KMS-11 (cell line): ENCODE measurements at regions not wholly inside any gene's neighbourhood (a gene's known extent, or its start where the extent isn't known, plus 50 kb on each side); places are given as distances from the start of the nearest gene placed in this dataset.

Experiments used
- H2AFZ ChIP-seq: fragments of 200-600 bp; sonication (generic); 2 replicates; pipeline ENCODE4 v1.6.1; 2016; ENCODE audit warnings: antibody characterized with exemption, mixed run types, low read depth
- H3K27ac ChIP-seq: fragments of 200-600 bp; sonication (generic); 2 replicates; pipeline ENCODE4 v1.6.1; 2016; ENCODE audit warnings: mild to moderate bottlenecking, mixed run types
- H3K27me3 ChIP-seq: fragments of 200-600 bp; sonication (generic); 2 replicates; pipeline ENCODE4 v1.6.1; 2017; ENCODE audit warnings: mild to moderate bottlenecking, low read depth, mixed run types, moderate library complexity; ENCODE audit not compliant: insufficient read depth
- H3K36me3 ChIP-seq: fragments of 200-600 bp; sonication (generic); 2 replicates; pipeline ENCODE4 v1.6.1; 2017; ENCODE audit warnings: mild to moderate bottlenecking, mixed run types; ENCODE audit not compliant: insufficient read depth
- H3K4me1 ChIP-seq: fragments of 200-600 bp; sonication (generic); 2 replicates; pipeline ENCODE4 v1.6.1; 2016; ENCODE audit warnings: mild to moderate bottlenecking, low read depth, mixed run types; ENCODE audit not compliant: poor library complexity, severe bottlenecking
- H3K4me2 ChIP-seq: fragments of 200-600 bp; sonication (generic); 2 replicates; pipeline ENCODE4 v1.7.0; 2016; ENCODE audit warnings: mild to moderate bottlenecking, mixed run types
- H3K4me3 ChIP-seq: fragments of 200-600 bp; sonication (generic); IDR thresholded peaks from 2 replicates; pipeline ENCODE4 v1.6.1; 2017; ENCODE audit warnings: low read depth, low read length, mixed read lengths; ENCODE audit not compliant: insufficient read depth
- H3K79me2 ChIP-seq: fragments of 200-600 bp; sonication (generic); 2 replicates; pipeline ENCODE4 v1.6.1; 2016; ENCODE audit warnings: low read depth, mixed run types; ENCODE audit not compliant: insufficient read depth
- H3K9ac ChIP-seq: fragments of 200-600 bp; sonication (generic); 2 replicates; pipeline ENCODE4 v1.6.1; 2016; ENCODE audit warnings: mild to moderate bottlenecking, mixed run types
- H4K20me1 ChIP-seq: fragments of 200-600 bp; sonication (generic); 2 replicates; pipeline ENCODE4 v1.6.1; 2016; ENCODE audit warnings: mild to moderate bottlenecking, mixed run types; ENCODE audit not compliant: insufficient read depth
- CTCF ChIP-seq: fragments of 200-600 bp; sonication (generic); conservative IDR thresholded peaks from 2 replicates; pipeline ENCODE4 v1.6.1; 2017; ENCODE audit warnings: low read depth, mild to moderate bottlenecking, antibody characterized with exemption, low read length, moderate library complexity, mixed read lengths

GRCh38 chr5:163826201-163826600, 320.8 kb downstream of the MAT2B start:
- H3K4me1 ChIP-seq = no peaks in the 10 kb centered on the region
- H3K4me3 ChIP-seq = no peak overlapping the region
- H3K27me3 ChIP-seq = no peaks in the 10 kb centered on the region
- H4K20me1 ChIP-seq = no peaks in the 10 kb centered on the region
- TF ChIP-seq CTCF = no peak
- H3K79me2 ChIP-seq = no peaks in the 10 kb centered on the region
- no peak overlapping the region for H2AFZ ChIP-seq
- H3K9ac ChIP-seq = no peak overlapping the region
- H3K4me2 ChIP-seq = no peak overlapping the region
- H3K36me3 ChIP-seq = no peaks in the 10 kb centered on the region
- no peak overlapping the region for H3K27ac ChIP-seq

- no peak overlapping the region for H3K4me2 ChIP-seq
- no peaks in the 10 kb centered on the region for H4K20me1 ChIP-seq
- no peaks in the 10 kb centered on the region for H3K27me3 ChIP-seq
- H3K79me2 ChIP-seq = no peaks in the 10 kb centered on the region
- H3K4me1 ChIP-seq = no peaks in the 10 kb centered on the region
- no peak overlapping the region for H3K4me3 ChIP-seq
- no peak for TF ChIP-seq CTCF
- no peak overlapping the region for H2AFZ ChIP-seq
- H3K9ac ChIP-seq = no peak overlapping the region
- no peaks in the 10 kb centered on the region for H3K36me3 ChIP-seq
- no peak overlapping the region for H3K27ac ChIP-seq
Observed at GRCh38 chr5:163832155-163832554, 326.7 kb downstream of the MAT2B start.

GRCh38 chr5:163838738-163839137, 333.3 kb downstream of the MAT2B start:
- Histone ChIP-seq H3K27me3 (no peaks in the 10 kb centered on the region), H3K4me3 (no peak overlapping the region), H4K20me1 (no peaks in the 10 kb centered on the region), H2AFZ (no peak overlapping the region), H3K9ac (no peak overlapping the region), H3K4me1 (no peaks in the 10 kb centered on the region), H3K4me2 (no peak overlapping the region), H3K27ac (no peak overlapping the region), H3K79me2 (no peaks in the 10 kb centered on the region), H3K36me3 (no peaks in the 10 kb centered on the region)
- TF ChIP-seq CTCF = no peak

GRCh38 chr5:163846512-163846911, 341.1 kb downstream of the MAT2B start:
- H3K27ac ChIP-seq = no peak overlapping the region
- H3K4me3 ChIP-seq = no peak overlapping the region
- no peak for TF ChIP-seq CTCF
- H3K36me3 ChIP-seq = no peaks in the 10 kb centered on the region
- no peaks in the 10 kb centered on the region for H3K4me1 ChIP-seq
- no peak overlapping the region for H3K4me2 ChIP-seq
- H3K27me3 ChIP-seq = no peaks in the 10 kb centered on the region
- no peaks in the 10 kb centered on the region for H4K20me1 ChIP-seq
- no peaks in the 10 kb centered on the region for H3K79me2 ChIP-seq
- no peak overlapping the region for H3K9ac ChIP-seq
- no peak overlapping the region for H2AFZ ChIP-seq

- Histone ChIP-seq H3K9ac (no peak overlapping the region), H2AFZ (no peak overlapping the region), H3K36me3 (no peaks in the 10 kb centered on the region), H3K27me3 (no peaks in the 10 kb centered on the region), H3K4me1 (no peaks in the 10 kb centered on the region), H3K4me3 (no peak overlapping the region), H4K20me1 (no peaks in the 10 kb centered on the region), H3K79me2 (no peaks in the 10 kb centered on the region), H3K27ac (no peak overlapping the region), H3K4me2 (no peak overlapping the region)
- no peak for TF ChIP-seq CTCF
Observed at GRCh38 chr5:163855754-163856153, 350.3 kb downstream of the MAT2B start.
